ENCODE measurements at regions not wholly inside any gene's neighbourhood (a gene's known extent, or its start where the extent isn't known, plus 50 kb on each side); places are given as distances from the start of the nearest gene placed in this dataset.

DNA sequence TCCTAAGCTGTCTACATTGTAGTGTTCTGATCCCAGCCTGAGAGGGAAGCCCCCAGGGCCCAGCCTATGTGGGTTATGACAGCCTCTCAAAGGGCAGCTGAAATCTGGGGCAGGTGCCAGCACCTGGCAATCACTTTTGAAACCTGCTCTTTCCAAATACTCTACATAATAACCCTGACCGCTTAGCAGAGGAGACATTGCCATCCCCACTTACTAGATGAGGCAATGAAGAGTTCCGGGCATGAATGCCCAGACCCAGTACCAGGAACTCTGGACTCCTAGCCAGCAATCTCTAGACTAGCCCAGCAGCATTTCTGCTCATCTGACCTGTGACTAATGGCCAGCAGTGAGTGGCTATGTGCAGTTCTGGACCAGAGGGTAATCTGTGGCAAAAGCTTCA lies 412.4 kb upstream of the CADM1 start:
- Histone ChIP-seq H3K9ac (ENCODE audit: low read length in 3 of 3) (no peak overlapping the region), H3K36me3 (ENCODE audit: control insufficient read depth in 2 of 3, insufficient read depth in 3 of 3, low read length in 3 of 3) (no peaks in the 10 kb centered on the region), H3K27ac (ENCODE audit: low read depth in 2 of 2, low read length in 2 of 2) (no peak overlapping the region), H3K27me3 (ENCODE audit: control insufficient read depth, insufficient read depth, low read length) (no peaks in the 10 kb centered on the region), H3K4me1 (ENCODE audit: control insufficient read depth in 2 of 3, insufficient read depth in 2 of 3, low read depth in 1 of 3, low read length in 3 of 3) (peaks cover 0 to 5% (median 4%) of the 10 kb centered on the region in 3 donors), H3K9me3 (ENCODE audit: control insufficient read depth in 2 of 3, insufficient read depth in 1 of 3, low read length in 3 of 3) (no peaks in the 10 kb centered on the region), H3K4me3 (ENCODE audit: low read length in 3 of 3) (no peak overlapping the region)
- intact Hi-C loops (cut with DNase I) = no loop called here
- TF ChIP-seq, protein P1, sequence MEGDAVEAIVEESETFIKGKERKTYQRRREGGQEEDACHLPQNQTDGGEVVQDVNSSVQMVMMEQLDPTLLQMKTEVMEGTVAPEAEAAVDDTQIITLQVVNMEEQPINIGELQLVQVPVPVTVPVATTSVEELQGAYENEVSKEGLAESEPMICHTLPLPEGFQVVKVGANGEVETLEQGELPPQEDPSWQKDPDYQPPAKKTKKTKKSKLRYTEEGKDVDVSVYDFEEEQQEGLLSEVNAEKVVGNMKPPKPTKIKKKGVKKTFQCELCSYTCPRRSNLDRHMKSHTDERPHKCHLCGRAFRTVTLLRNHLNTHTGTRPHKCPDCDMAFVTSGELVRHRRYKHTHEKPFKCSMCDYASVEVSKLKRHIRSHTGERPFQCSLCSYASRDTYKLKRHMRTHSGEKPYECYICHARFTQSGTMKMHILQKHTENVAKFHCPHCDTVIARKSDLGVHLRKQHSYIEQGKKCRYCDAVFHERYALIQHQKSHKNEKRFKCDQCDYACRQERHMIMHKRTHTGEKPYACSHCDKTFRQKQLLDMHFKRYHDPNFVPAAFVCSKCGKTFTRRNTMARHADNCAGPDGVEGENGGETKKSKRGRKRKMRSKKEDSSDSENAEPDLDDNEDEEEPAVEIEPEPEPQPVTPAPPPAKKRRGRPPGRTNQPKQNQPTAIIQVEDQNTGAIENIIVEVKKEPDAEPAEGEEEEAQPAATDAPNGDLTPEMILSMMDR (IDR thresholded peaks at IDR 0.05; ENCODE audit: borderline replicate concordance, extremely low read depth, insufficient read depth) = no peak
- FAIRE-seq (no peak), DNase-seq (peak in 1 of 5 donors; percentile 74)

DNA sequence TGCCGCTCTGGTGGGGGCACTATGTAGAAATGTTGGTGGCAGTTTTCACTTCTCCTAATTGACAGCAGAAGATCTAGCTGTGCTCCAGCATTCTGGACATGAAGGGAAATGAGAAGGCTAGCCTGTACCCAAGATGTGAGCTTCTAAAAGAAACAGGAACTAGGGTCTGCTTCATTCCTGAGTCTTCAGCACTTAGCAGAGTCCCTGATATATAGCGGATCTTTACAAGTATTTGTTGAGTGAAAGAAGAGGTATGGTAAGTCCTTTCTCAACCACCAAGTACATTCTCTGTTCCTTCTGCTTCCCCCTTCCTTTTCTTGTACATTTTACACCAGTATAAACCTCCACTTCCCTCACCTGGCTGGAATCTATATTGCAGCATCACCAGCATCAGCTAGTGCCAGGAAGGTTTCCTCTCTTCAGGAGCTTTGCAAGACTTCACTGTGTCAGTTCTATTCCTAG lies 408.3 kb upstream of the CADM1 start:
- intact Hi-C loops (cut with DNase I) = no loop called here
- H3K9ac ChIP-seq (ENCODE audit: low read length in 3 of 3) = no peak overlapping the region
- TF ChIP-seq, protein P1 (IDR thresholded peaks at IDR 0.05; ENCODE audit: borderline replicate concordance, extremely low read depth, insufficient read depth) = no peak
- H3K4me1 ChIP-seq (ENCODE audit: control insufficient read depth in 2 of 3, insufficient read depth in 2 of 3, low read depth in 1 of 3, low read length in 3 of 3) = no peaks in the 10 kb centered on the region
- no peaks in the 10 kb centered on the region for H3K27me3 ChIP-seq (ENCODE audit: control insufficient read depth, insufficient read depth, low read length)
- no peak for FAIRE-seq
- no peak overlapping the region for H3K27ac ChIP-seq (ENCODE audit: low read depth in 2 of 2, low read length in 2 of 2)
- no peak overlapping the region for H3K4me3 ChIP-seq (ENCODE audit: low read length in 3 of 3)
- no peaks in the 10 kb centered on the region for H3K9me3 ChIP-seq (ENCODE audit: control insufficient read depth in 2 of 3, insufficient read depth in 1 of 3, low read length in 3 of 3)
- no peaks in the 10 kb centered on the region for H3K36me3 ChIP-seq (ENCODE audit: control insufficient read depth in 2 of 3, insufficient read depth in 3 of 3, low read length in 3 of 3)
- DNase-seq = peak in 3 of 5 donors; percentile 24 to 52 (median 43)

GRCh38 chr11:115911613-115912346 lies 407.6 kb upstream of the CADM1 start:
- no peak overlapping the region for H3K4me3 ChIP-seq (ENCODE audit: low read length in 3 of 3)
- TF ChIP-seq, protein P1 (IDR thresholded peaks at IDR 0.05; ENCODE audit: borderline replicate concordance, extremely low read depth, insufficient read depth) = no peak
- no peaks in the 10 kb centered on the region for H3K27me3 ChIP-seq (ENCODE audit: control insufficient read depth, insufficient read depth, low read length)
- peak in 1 of 5 donors; percentile 61 for DNase-seq
- H3K9me3 ChIP-seq (ENCODE audit: control insufficient read depth in 2 of 3, insufficient read depth in 1 of 3, low read length in 3 of 3) = no peaks in the 10 kb centered on the region
- no peak overlapping the region for H3K9ac ChIP-seq (ENCODE audit: low read length in 3 of 3)
- H3K27ac ChIP-seq (ENCODE audit: low read depth in 2 of 2, low read length in 2 of 2) = no peak overlapping the region
- FAIRE-seq = no peak
- no peaks in the 10 kb centered on the region for H3K4me1 ChIP-seq (ENCODE audit: control insufficient read depth in 2 of 3, insufficient read depth in 2 of 3, low read depth in 1 of 3, low read length in 3 of 3)
- intact Hi-C loops (cut with DNase I) = no loop called here
- no peaks in the 10 kb centered on the region for H3K36me3 ChIP-seq (ENCODE audit: control insufficient read depth in 2 of 3, insufficient read depth in 3 of 3, low read length in 3 of 3)
